ENCODE measurements at regions not wholly inside any gene's neighbourhood (a gene's known extent, or its start where the extent isn't known, plus 50 kb on each side); places are given as distances from the start of the nearest gene placed in this dataset.
"Not testable (repeated sequence)": the region's sequence is repeated elsewhere in the genome, so short reads cannot be mapped to it uniquely, and the experiment has no call there.

- no peak overlapping the region for H3K27ac ChIP-seq
- TF ChIP-seq CTCF (IDR thresholded peaks at IDR 0.05) (no peak), EP300 (IDR thresholded peaks at IDR 0.05) (no peak), POLR2AphosphoS5 (IDR thresholded peaks at IDR 0.05) (no peak), POLR2A (IDR thresholded peaks at IDR 0.05) (no peak)
- DNase-seq = no peak
- H3K4me1 ChIP-seq = no peaks in the 10 kb centered on the region
- intact Hi-C loops (cut with DNase I) = no loop called here
- H3K36me3 ChIP-seq = no peaks in the 10 kb centered on the region
- peaks cover 0 to 11% (median 0%) of the 10 kb centered on the region in 3 donors for H3K27me3 ChIP-seq
- 10 to 41% methylated on average over 2 of the region's 2 CpGs for WGBS, 2 donors
- H3K9me3 ChIP-seq = peaks cover 0 to 2% (median 0%) of the 10 kb centered on the region in 4 donors
- H3K4me3 ChIP-seq = no peak overlapping the region
Measured at GRCh38 chr14:88975926-88976325, 151.5 kb downstream of the TTC8 start.

- H3K27ac ChIP-seq; intact Hi-C loops (cut with DNase I); H3K9me3 ChIP-seq; H3K36me3 ChIP-seq; DNase-seq; H3K4me1 ChIP-seq; H3K4me3 ChIP-seq: not testable (repeated sequence)
- WGBS, 2 donors = 53 to 62% methylated on average over 2 to 3 of the region's 4 CpGs
- peaks cover 0 to 11% (median 0%) of the 10 kb centered on the region in 3 donors for H3K27me3 ChIP-seq
Measured at GRCh38 chr14:88980907-88981306, 156.5 kb downstream of the TTC8 start.

- 91% methylated on average over 4 of the region's 4 CpGs for WGBS, 2 donors
- no peak overlapping the region for H3K27ac ChIP-seq
- TF ChIP-seq POLR2AphosphoS5 (IDR thresholded peaks at IDR 0.05) = no peak
- TF ChIP-seq POLR2A (IDR thresholded peaks at IDR 0.05) = no peak
- TF ChIP-seq CTCF (IDR thresholded peaks at IDR 0.05) = no peak
- TF ChIP-seq EP300 (IDR thresholded peaks at IDR 0.05) = no peak
- intact Hi-C loops (cut with DNase I) = no loop called here
- no peaks in the 10 kb centered on the region for H3K4me1 ChIP-seq
- H3K4me3 ChIP-seq = no peak overlapping the region
- no peak for DNase-seq
- no peaks in the 10 kb centered on the region for H3K36me3 ChIP-seq
- peaks cover 0 to 11% (median 0%) of the 10 kb centered on the region in 3 donors for H3K27me3 ChIP-seq
- peaks cover 0 to 2% (median 0%) of the 10 kb centered on the region in 4 donors for H3K9me3 ChIP-seq
Measured at GRCh38 chr14:88981948-88982347, 157.5 kb downstream of the TTC8 start.

- H3K9me3 ChIP-seq = peaks cover 0 to 2% (median 0%) of the 10 kb centered on the region in 4 donors
- TF ChIP-seq POLR2A (IDR thresholded peaks at IDR 0.05) (no peak), POLR2AphosphoS5 (IDR thresholded peaks at IDR 0.05) (no peak), CTCF (IDR thresholded peaks at IDR 0.05) (no peak), EP300 (IDR thresholded peaks at IDR 0.05) (no peak)
- H3K4me3 ChIP-seq = no peak overlapping the region
- no peak for DNase-seq
- intact Hi-C loops (cut with DNase I) = no loop called here
- peaks cover 0 to 6% (median 0%) of the 10 kb centered on the region in 3 donors for H3K27me3 ChIP-seq
- H3K36me3 ChIP-seq = no peaks in the 10 kb centered on the region
- no peak overlapping the region for H3K27ac ChIP-seq
- 73 to 85% methylated on average over 4 of the region's 4 CpGs for WGBS, 2 donors
- H3K4me1 ChIP-seq = no peaks in the 10 kb centered on the region
Measured at GRCh38 chr14:88983755-88984154, 159.3 kb downstream of the TTC8 start.

- 92% methylated on average over 1 of the region's 1 CpG for WGBS, 2 donors
- no peaks in the 10 kb centered on the region for H3K27me3 ChIP-seq
- no peak for TF ChIP-seq POLR2AphosphoS5 (IDR thresholded peaks at IDR 0.05)
- no peak for TF ChIP-seq EP300 (IDR thresholded peaks at IDR 0.05)
- TF ChIP-seq POLR2A (IDR thresholded peaks at IDR 0.05) = no peak
- TF ChIP-seq CTCF (IDR thresholded peaks at IDR 0.05) = no peak
- H3K4me1 ChIP-seq = no peaks in the 10 kb centered on the region
- H3K27ac ChIP-seq = no peak overlapping the region
- H3K36me3 ChIP-seq = no peaks in the 10 kb centered on the region
- DNase-seq = no peak
- H3K4me3 ChIP-seq = no peak overlapping the region
- H3K9me3 ChIP-seq = peaks cover 0 to 2% (median 0%) of the 10 kb centered on the region in 4 donors
- intact Hi-C loops (cut with DNase I) = no loop called here
Measured at GRCh38 chr14:88985654-88986053, 161.2 kb downstream of the TTC8 start.

Measured in sigmoid colon (tissue), 6 donors.